ENCODE measurements at regions not wholly inside any gene's neighbourhood (a gene's known extent, or its start where the extent isn't known, plus 50 kb on each side); places are given as distances from the start of the nearest gene placed in this dataset.

- TF ChIP-seq CTCF (IDR thresholded peaks at IDR 0.05) (no peak), POLR2A (IDR thresholded peaks at IDR 0.05) (no peak)
Observed at GRCh38 chr12:46483572-46484395, 111.2 kb upstream of the SLC38A2 start.

Data from right lobe of liver (tissue), 4 donors.